H4 (cell line): ENCODE measurements at regions not wholly inside any gene's neighbourhood (a gene's known extent, or its start where the extent isn't known, plus 50 kb on each side); places are given as distances from the start of the nearest gene placed in this dataset.
"Not testable (repeated sequence)": the region's sequence is repeated elsewhere in the genome, so short reads cannot be mapped to it uniquely, and the experiment has no call there.

Source experiments
- DNase-seq: peaks from one replicate; pipeline ENCODE4 v3.0.0-alpha.2; 2015; ENCODE audit warnings: low spot score

DNA sequence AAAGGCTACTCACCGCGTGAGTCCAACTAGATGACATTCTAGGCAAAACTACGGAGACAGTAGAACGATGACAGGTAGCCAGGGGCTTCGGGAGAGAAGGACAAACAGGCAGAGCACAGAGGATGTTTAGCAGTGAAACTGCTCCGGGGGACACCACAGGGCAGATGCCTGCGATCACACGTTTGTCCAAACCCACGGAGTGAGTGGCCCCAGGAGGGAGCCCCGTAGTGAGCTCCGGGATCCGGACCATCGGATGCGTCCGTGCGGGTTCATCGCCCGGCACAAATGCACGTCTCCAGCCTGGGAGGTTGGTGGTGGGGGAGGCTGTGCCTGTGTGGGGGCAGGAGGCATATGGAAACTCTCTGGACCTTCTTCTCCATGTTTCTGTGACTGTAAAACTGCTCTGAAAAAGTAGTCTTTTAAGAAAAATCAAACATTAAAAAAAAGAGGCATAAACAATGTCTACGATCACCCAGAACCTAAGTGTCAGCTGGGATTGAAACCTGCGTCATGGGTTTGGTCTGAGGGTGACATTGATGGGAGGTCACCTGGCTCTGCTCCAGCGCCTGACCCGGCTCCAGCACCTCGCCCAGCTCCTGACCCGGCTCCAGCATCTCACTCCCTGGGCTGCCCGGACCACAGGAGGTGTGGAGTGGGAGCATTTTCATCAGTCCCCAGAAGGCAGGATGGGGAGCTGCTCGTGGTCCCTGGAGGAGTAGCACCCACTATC is 83.0 kb upstream of the CTDP1 start:
- DNase-seq, result no peak

DNA sequence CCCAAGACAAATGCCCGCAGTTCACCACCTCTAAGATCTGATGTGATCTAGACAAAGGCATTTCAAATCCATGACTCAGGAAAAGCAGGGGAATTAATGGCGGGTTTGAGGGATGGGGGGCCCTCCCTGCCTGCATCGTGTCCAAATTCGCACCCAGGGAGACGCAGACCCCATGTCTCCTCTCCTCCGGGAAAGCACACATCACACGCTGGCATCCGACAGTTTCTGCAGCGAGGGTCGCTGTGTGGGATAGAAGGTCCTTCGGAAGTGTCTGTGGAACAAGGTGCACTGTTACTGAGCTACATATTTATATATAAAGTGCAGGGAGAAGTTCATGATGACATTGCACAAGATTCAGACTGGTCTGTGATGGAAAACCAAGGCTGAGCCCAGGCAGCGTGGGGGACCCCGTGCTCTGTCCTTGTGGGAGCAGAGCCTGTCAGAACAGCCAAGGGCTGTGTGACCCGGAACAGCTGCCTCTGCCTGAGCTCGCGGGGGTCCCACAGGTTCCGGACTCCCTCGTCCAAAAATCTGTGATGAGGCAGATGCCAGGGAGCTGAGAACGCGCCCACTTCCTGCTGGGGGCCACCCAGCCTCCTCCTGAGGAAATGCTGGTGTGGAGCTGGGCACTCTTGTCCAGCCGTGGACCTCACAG is 82.3 kb upstream of the CTDP1 start:
- no peak for DNase-seq

DNA sequence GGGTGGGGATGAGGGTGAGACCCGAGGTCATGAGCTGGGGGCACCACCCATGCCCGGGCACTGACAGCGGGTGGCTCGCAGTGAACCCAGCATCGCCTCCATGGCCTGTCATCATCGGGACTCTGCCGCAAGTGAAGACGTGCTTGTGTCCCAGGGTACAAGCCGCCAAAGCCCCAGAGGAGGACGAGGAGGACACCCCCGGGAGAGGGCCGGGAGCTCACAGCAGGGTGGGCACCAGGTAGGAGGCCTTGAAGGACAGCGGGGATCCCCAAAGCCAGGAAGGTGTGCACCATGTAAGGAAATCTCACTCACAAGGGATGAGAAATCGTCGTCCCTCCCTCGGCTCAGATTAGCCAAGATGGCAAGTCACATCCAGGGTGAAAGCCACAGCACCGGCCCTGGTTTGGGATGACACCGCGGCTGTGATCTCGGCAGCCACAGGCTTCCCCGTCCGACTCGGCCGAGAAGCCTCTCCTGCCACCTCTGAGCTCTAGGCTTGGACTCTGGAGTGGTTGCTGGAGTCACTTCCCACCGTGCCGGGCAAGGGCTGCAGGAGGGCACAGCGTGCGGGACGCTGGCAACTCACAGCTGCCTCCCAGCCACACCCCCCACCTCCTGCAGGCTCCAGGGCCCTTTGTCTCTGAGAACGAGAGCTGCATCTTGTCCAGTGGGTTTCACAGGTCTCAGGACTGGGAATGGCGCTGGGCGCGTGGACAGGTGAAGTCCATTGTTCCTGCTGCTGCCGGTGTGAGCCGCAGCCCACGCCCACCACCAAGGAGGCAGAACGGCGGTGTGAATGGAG is 81.6 kb upstream of the CTDP1 start:
- no peak for DNase-seq

DNA sequence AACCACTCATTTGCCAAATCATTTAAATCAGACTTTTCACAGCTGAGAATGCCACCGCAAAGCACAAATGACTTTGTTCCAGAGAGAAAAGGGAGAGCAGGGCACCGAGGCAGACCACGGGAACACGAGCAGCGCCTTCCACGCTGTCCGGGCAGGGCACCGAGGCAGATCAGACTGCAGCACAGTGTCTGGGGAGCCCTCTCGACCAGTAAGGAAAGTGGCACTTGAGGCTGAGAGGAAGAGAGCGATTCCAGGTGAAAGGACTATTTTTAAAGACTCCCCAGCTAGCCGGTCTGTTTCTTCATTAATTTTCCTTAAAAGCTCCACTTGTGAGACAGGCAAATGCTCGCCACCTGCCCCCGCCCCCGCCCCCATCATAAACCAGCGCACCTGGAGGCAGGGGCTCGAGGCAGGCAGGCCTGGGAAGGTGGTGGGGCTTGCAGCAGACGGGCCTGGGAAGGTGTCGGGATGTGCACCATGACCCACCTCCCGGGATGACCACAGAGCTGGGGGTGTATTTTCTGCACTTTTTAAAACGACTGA is 80.9 kb upstream of the CTDP1 start:
- DNase-seq, result no peak

DNA sequence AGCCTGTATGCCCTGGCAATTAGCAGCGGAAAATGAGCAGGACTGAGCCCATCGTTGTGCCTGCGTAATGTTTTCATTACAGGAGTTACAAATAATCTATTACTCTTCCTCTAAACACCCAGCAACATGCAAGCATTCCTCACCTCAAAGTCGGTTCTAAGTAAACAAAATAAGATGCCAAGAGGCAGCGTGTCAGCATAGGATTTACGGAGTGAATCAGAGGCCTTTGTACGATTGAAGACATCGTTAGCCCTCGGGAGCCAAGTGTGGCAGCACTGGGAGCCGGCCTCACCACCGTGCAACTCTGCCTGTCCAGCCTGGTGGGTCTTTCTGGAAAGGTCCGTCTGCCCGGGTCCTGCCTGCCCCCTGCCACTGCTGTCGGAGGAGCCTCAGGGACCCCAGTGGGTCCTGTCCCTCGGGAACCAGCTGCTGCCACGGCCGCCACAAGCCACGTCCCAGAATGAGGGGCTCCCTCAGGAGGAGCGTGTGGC is 80.1 kb upstream of the CTDP1 start:
- peak; percentile 69 for DNase-seq

DNA sequence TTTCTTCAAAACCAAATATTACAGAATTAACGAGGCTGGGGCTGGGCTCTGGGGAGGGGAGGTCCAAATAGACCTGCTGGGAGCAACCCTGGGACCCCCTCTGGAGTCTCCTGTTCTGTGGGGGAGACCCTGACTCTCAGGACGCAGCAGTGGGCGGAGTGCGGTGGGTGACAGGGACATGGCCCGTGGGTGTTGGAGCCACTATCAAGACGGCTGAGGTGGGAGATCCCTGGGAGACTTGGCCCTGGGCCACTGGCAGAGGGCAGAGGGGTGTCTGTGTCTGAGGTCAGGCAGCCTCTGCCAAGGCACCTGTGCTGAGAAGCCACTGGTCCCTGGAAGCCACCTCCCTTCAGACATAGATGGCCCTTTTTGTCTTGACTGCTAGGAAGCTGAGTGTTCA is 79.5 kb upstream of the CTDP1 start:
- DNase-seq, result no peak

DNA sequence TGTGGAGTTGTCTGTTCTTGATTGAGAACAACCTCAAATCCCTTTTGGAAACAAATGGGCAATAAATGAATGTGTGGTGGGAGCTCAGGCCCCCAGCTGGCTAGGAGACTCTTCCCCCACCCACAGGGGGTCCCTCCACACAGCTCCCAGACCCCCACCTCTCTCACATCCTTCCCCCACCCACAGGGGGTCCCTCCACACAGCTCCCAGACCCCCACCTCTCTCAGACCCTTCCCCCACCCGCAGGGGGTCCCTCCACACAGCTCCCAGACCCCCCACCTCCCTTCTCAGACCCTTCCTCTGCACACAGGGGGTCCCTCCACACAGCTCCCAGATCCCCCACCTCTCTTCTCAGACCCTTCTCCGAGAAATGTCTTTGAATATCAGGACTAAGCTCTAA is 79.0 kb upstream of the CTDP1 start:
- DNase-seq, result no peak

DNA sequence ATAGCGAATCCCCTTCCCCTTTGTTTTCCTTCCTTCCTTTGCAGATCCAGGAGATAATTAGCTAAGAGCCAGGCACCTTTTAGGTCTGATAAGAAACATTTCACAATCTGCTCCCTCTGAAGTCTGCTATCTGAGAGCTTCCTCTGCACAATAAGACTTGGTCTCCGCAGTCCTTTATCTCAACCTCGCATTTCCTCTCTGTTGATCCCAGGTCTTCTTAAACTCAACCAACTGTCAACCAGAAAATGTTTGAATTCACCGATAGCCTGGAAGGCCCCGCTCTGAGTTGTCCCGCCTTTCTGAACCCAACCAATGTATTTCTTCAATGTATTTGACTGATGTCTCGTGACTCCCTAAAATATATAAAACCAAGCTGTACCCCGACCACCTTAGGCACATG is 78.4 kb upstream of the CTDP1 start:
- DNase-seq, result no peak

DNA sequence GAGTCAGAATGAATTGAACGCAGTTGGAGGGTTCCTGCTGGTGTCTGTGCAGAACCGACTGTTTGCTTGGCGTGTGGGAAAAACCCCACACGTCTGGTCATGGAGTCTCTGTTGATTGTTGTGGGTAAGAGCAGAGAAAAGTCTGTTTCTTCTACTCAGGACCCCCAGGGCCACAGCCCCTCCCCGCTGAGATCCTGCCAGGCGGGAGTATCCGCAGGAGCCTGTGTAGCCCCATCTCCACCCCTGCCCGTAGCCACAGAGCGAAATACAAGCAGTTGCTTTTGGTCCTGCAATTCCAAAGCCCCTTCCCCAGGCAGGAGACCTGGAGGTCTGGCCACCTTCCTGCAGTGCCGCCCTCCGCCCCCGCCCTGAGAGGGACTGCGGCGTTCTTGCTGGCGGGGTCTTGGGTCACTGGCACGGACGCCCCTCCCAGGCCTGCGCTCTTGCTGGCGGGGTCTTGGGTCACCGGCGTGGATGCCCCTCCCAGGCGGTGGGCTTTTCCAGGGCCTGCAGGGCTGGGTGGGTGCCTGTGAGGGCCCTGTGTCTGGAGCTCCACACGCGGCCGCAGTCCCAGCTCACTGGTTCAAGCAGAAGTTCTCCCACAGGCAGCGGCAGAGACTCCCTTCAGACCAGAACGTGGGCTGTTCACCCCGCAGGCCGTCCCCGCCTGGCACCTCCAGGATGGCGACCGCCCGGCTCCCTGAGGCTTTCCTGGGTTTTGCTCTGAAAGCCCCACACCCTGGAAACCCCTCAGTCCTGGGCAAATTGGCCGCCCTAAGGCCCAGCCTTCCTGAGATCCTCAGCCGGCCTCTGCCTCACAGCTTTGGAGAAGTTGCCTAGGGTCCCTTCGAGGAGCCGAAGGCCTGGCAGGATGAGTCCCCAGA is 76.0 kb upstream of the CTDP1 start:
- no peak for DNase-seq

DNA sequence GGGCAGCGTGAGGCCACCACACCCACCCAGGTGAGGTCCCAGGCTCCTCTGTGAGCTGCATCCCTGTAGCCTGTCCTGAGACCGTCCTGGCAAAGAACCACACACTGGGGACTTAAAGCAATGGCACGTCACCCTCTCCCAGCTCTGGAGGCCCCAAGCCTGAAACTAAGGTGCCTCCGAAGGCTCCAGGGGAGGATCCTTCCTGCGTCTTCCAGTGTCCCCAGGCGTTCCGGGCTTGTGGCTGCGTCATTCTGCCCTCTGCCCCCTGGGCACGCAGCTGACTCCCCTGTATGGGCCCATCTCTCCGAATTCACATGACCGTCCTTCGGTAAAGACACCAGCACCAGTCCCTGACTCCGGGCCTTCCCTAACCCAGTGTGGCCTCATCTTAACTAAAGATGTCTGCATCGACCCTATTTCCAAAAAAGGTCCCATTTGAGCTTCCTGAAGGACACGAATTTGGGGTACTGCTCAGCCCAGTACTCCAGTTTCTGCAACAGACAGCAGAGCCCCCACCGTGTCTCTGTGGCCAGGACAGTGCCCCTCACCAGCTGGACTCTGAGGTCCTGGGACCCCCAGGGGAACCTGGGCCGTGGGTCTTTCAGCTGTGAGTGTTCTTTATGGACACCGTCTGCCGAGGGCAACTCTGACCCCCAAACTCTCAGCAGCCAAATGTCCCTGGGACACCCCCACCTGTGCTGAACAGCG is 75.2 kb upstream of the CTDP1 start:
- no peak for DNase-seq

DNA sequence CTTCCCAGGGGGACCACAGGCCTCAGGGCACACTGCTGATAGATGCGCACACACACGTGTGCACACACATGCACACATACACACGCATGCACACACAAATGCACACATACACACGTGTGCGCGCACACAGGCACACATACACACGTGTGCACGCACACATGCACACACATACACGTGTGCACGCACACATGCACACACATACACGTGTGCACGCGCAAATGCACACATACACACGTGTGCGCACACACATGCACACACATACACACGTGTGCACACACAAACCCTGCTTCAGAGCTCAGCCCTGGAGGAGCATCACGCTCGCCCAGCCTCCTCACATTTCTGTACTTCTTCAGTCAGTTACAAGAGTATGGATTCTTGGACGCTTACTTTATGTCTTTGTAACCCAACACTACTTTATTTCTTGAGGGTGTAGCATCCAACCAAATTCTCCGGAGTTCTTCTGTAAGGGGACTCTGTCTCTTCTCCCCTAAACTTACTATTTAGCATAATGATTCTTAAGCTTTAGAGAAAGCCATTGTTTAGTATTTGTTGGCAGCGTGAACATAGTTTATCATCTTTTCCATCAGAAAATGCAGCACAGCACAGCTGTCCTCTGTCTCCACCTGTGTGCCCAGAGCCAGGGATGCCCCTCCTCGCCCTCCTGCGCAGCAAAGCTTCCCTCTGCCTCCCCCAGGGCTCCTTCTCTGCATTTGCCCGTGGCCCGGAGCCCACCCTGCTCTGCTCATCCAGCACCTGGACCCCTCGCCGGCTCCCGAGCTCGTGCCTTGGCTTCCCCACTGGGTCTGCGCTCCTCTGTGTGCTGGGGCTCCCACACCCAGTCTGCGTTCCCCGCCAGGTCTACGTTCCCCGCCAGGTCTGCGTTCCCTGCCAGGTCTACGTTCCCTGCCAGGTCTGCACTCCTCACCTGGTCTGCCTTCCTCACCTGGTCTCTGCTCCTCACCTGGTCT is 74.4 kb upstream of the CTDP1 start:
- no peak for DNase-seq

DNA sequence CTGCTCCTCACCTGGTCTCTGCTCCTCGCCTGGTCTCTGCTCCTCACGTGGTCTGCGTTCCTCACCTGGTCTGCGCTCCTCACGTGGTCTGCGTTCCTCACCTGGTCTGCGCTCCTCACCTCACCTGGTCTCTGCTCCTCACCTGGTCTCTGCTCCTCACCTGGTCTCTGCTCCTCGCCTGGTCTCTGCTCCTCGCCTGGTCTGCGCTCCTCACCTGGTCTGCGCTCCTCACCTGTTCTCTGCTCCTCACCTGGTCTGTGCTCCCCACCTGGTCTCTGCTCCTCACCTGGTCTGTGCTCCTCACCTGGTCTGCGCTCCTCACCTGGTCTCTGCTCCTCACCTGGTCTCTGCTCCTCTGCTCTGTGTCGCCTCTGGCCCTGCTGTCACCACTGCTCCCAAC is 73.5 kb upstream of the CTDP1 start:
- DNase-seq, result not testable (repeated sequence)

DNA sequence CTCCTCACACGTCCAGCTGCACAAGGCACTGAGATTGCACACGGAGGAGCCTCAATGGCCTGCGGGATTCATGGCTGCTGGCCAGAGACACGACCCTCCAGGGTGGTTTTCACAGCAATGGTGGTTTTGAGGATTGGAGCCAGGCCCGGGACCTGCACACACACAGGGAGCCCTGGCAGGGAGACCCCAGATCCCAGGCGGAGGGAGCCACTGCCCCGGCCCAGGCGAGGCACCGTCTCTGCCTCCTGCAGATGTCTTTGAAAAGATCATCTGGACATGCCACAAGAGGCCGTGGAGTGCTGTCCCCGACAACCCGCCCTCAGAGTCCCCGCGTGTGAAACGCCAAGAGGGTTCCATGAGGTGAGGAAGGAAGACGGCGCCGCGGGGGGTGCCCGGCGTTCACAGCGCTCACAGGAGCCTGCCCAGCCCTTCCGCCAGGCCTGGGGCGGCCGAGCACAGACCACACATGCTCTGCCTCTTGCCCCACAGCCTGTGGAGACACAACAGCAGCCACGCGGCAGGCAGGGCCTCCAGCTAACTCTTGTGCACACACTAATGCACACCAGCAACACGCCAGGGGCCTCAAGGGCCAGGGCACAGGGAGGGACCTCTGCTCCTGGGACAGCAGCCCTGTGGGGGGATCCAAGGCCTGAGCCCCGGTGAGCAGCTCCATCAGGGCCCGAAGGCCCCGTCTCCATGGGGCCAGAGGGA is 72.8 kb upstream of the CTDP1 start:
- DNase-seq, result no peak

DNA sequence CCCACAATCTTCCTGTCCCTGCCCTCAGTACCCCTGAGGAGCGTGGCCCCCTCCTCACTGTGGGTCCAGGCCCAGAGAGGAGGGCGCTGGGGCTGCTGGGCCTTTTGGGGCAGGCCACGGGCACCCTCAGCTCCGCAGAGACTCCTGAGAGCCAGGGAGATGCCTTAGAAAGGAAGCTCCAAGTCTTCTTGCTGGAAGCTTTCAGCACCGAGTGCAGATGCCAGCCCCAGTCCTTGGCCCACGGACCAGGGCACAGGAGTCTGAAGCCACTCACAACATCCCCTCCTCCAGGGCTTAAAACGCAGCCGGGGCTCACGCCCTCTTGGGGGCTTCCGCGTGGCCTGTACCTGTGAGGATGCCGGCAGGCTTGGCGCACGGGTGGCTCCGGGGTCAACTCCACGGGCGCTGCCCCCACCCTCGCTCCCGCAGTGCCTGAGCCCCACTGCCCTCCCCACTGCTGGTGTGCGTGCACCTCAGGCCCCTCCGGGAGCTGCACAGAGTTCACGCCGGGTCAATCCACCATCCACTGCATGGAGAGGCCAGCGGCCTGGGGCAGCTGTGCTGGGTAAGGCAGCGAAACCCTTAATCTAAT is 72.1 kb upstream of the CTDP1 start:
- no peak for DNase-seq

DNA sequence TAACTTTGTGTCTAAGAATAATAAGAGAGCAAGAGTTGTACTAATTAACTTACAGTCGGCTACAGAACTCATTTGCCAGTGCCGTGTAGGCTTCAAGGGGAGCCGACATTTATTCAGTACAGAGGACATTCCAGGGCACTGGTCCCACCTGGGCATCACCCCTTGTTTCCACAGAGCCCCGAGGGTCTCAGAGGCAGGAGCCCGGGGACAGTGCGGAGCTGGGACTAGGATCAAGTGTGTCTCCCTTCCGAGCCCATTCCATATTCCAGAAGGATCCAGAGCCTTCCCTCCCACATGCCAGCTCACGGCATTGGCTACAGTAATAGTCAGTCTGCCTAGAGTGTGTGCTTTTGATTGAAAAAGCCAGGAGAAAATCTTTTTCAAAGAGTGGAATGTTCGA is 71.5 kb upstream of the CTDP1 start:
- DNase-seq, result no peak

DNA sequence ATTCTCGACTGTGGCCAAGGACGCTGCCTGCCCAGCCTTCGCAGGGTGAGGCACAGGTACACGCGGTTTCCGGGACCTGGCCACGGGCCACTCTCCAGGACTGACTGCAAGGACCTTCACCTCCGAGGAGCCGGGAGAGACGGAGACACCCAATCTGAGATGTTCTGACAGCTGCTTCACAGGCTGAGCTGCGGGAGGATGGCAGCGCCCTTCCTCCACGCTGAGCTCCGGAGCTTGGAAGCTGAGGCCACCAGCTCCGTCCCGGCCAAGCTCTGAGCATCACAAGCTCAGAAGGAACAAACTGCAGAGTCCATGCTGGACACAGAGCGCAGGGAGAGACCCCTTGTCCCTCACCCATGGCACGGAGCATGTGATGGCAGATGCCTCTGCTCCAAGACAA is 71.1 kb upstream of the CTDP1 start:
- no peak for DNase-seq

DNA sequence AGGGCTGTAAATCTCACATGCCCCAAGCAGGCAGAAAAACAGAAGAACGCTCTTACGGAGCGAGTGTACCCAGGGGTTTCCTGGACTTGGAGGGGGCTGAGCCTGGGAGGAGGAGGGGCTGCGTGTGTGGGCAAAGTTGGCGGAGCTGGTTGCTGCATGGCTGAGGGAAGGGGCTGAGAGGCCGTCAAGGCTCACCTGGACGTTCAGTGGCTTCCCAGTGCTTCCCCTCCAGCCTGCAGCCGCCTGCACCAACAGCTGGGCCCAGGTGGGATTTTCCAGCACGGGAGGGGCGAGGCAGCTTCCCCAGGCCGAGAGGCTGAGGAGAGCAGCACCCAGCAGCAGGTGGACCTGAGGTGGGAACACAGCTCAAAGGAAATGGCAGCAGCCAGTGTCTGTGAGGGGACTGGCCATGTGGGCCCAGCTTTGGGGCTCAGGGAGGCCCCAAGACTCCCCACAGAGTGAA is 70.6 kb upstream of the CTDP1 start:
- no peak for DNase-seq

DNA sequence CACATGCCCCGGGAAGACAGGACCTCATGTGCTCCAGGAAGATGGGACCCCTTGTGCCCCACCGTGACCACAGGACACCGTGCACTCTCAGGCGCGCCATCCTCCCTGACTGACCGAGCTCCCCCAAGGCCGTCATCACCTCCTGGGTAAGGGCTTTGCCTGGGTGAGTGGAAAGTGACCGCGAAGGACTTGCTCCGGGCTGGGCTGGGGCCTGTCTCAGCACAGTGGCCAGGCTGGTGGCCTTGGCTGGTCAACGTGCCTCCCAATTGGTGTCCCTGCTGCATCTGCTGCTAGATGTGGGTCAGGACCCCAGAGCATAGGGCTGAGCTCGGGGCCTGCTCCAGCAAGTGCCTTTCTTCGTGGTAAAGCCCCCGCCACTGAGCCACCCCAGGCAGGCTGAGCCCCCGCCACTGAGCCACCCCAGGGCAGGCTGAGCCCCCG is 69.7 kb upstream of the CTDP1 start:
- DNase-seq, result no peak
